B cell (primary cell): ENCODE measurements at regions not wholly inside any gene's neighbourhood (a gene's known extent, or its start where the extent isn't known, plus 50 kb on each side); places are given as distances from the start of the nearest gene placed in this dataset.

Source experiments
- ATAC-seq: fragments of 200-7000 bp; cut with Tn5 transposase; one replicate; pipeline ENCODE4 v1.10.0; 2021; ENCODE audit warnings: low read depth, mild to moderate bottlenecking, moderate number of reproducible peaks, moderate library complexity
- CTCF ChIA-PET: fragments of 350-600 bp; sonication (Branson Sonifier 250); formaldehyde crosslinking; loops from one replicate; lab custom pipeline; 2021; ENCODE audit warnings: antibody characterized with exemption, inconsistent platforms; lab: Charles Lee
- POLR2A ChIA-PET: fragments of 350-600 bp; sonication (Branson Sonifier 250); formaldehyde crosslinking; loops from one replicate; lab custom pipeline; 2021; ENCODE audit warnings: antibody characterized with exemption; lab: Charles Lee
- DNase-seq: peaks from one replicate; pipeline ENCODE4 v3.0.0; 2013
- H2AFZ ChIP-seq: 2 replicates; pipeline ENCODE4 v1.6.1; 2012; ENCODE audit warnings: mild to moderate bottlenecking, low read depth, low read length; ENCODE audit not compliant: insufficient read depth, poor library complexity, severe bottlenecking
- H3K27ac ChIP-seq, 2 donors: 1 replicate in 1 of 2; 2 replicates in 1 of 2; pipeline ENCODE4 v1.5.1; 2012 to 2013; ENCODE audit warnings: low read length in 2 of 2, mild to moderate bottlenecking in 2 of 2, moderate library complexity in 1 of 2
- H3K27me3 ChIP-seq, 4 experiments: fragments of 200-600 bp in 1 of 4; sonication (generic) in 1 of 4; replicated peaks in 1 of 4; 1 replicate in 2 of 4; 2 replicates in 2 of 4; pipeline versions ENCODE4 v1.6.1 to v1.7.0; 2013 to 2016; ENCODE audit warnings: low read length in 3 of 4, mild to moderate bottlenecking in 2 of 4, mixed read lengths in 1 of 4, moderate library complexity in 1 of 4; ENCODE audit not compliant: insufficient read depth in 4 of 4, control insufficient read depth in 3 of 4; ENCODE audit errors: control extremely low read depth in 1 of 4
- H3K36me3 ChIP-seq, 2 experiments: replicated peaks in 1 of 2; 1 replicate in 1 of 2; 2 replicates in 1 of 2; pipeline versions ENCODE4 v1.6.1 to v1.7.1; 2013; ENCODE audit warnings: low read length in 1 of 2; ENCODE audit not compliant: insufficient read depth in 2 of 2, control insufficient read depth in 1 of 2; ENCODE audit errors: control extremely low read depth in 1 of 2, extremely low read depth in 1 of 2
- H3K4me1 ChIP-seq, 2 donors: fragments of 200-600 bp in 1 of 2; sonication (generic) in 1 of 2; 1 replicate in 1 of 2; 2 replicates in 1 of 2; pipeline versions ENCODE4 v1.5.1 to v1.6.1; 2013 to 2017; ENCODE audit warnings: low read length in 2 of 2; ENCODE audit not compliant: control insufficient read depth in 2 of 2, insufficient read depth in 2 of 2
- H3K4me2 ChIP-seq: replicated peaks from 2 replicates; pipeline ENCODE3; 2012; ENCODE audit warnings: mild to moderate bottlenecking, low read depth, low read length; ENCODE audit not compliant: poor library complexity, severe bottlenecking
- H3K4me3 ChIP-seq, 5 experiments: fragments of 200-600 bp in 1 of 5; sonication (generic) in 1 of 5; 1 replicate in 3 of 5; 2 replicates in 2 of 5; pipeline versions ENCODE4 v1.5.1 to v1.7.0; 2011 to 2016; ENCODE audit warnings: low read length in 4 of 5, mild to moderate bottlenecking in 4 of 5, low read depth in 2 of 5, control low read depth in 1 of 5, moderate library complexity in 1 of 5; ENCODE audit not compliant: insufficient read depth in 1 of 5; ENCODE audit errors: control extremely low read depth in 1 of 5, extremely low read depth in 1 of 5
- H3K79me2 ChIP-seq: fragments of 200-600 bp; sonication (generic); one replicate; pipeline ENCODE4 v1.6.0; 2016; ENCODE audit warnings: low read length; ENCODE audit not compliant: control insufficient read depth, insufficient read depth
- H3K9ac ChIP-seq: fragments of 200-600 bp; sonication (generic); 2 replicates; pipeline ENCODE4 v1.6.1; 2017; ENCODE audit warnings: mild to moderate bottlenecking, low read length, moderate library complexity
- H3K9me3 ChIP-seq, 3 donors: one replicate each; pipeline versions ENCODE4 v1.6.1 to v1.7.1; 2013; ENCODE audit warnings: low read length in 2 of 3; ENCODE audit not compliant: control insufficient read depth in 2 of 3, insufficient read depth in 1 of 3; ENCODE audit errors: control extremely low read depth in 1 of 3
- H4K20me1 ChIP-seq: 2 replicates; pipeline ENCODE4 v1.6.0; 2012; ENCODE audit warnings: mild to moderate bottlenecking, low read length; ENCODE audit not compliant: insufficient read depth, control insufficient read depth, poor library complexity, severe bottlenecking
- H3K27ac Mint-ChIP-seq: one replicate; pipeline ENCODE4 v1.8.0; 2021; ENCODE audit warnings: mixed read lengths
- H3K27me3 Mint-ChIP-seq: one replicate; pipeline ENCODE4 v1.8.0; 2021; ENCODE audit warnings: mixed read lengths
- H3K4me1 Mint-ChIP-seq: one replicate; pipeline ENCODE4 v1.8.0; 2021; ENCODE audit warnings: mixed read lengths
- H3K4me3 Mint-ChIP-seq: one replicate; pipeline ENCODE4 v1.8.0; 2021; ENCODE audit warnings: mixed read lengths
- H3K9me3 Mint-ChIP-seq: one replicate; pipeline ENCODE4 v1.8.0; 2022; ENCODE audit warnings: mixed read lengths; ENCODE audit not compliant: insufficient read depth
- EZH2 ChIP-seq: IDR thresholded peaks from 2 replicates; pipeline ENCODE4 v1.6.1; 2012; ENCODE audit warnings: borderline replicate concordance, low read depth, mild to moderate bottlenecking, moderate library complexity, low read length; ENCODE audit not compliant: insufficient read depth, poor library complexity, severe bottlenecking
- WGBS: methylation state at CpG from one replicate; pipeline ENCODE4 v1.1.5; 2013; ENCODE audit warnings: missing lambda C conversion rate; ENCODE audit not compliant: insufficient coverage; 5-methylcytosine and 5-hydroxymethylcytosine counted together
- intact Hi-C: fragments of 100-400 bp; cut with micrococcal nuclease; formaldehyde crosslinking; loops from one replicate; pipeline ENCODE4 v1.10.0; 2022
- TF ChIP-seq, protein P1 (sequence below): fragments of 200-600 bp; IDR thresholded peaks from one replicate; pipeline ENCODE4 v1.8.0; 2022; ENCODE audit warnings: antibody characterized with exemption, mild to moderate bottlenecking

DNA sequence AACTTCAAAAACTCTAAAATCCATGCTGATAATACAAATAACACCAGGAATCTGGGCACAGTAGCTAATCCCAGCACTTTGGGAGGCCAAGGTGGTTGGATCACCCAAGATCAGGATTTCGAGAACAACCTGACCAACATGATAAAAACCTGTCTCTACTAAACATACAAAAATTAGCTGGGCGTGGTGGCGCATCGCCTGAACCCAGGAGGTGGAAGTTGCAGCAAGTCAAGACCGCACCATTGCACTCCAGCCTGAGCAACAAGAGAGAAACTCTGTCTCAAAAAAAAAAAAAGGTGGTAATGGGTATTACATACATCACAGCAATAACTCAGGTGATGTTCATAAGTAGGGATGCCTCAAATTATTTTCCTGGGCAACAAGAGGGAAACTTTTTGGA, 315.0 kb upstream of the MEOX2 start:
- no peak for TF ChIP-seq EZH2
- TF ChIP-seq, protein P1, sequence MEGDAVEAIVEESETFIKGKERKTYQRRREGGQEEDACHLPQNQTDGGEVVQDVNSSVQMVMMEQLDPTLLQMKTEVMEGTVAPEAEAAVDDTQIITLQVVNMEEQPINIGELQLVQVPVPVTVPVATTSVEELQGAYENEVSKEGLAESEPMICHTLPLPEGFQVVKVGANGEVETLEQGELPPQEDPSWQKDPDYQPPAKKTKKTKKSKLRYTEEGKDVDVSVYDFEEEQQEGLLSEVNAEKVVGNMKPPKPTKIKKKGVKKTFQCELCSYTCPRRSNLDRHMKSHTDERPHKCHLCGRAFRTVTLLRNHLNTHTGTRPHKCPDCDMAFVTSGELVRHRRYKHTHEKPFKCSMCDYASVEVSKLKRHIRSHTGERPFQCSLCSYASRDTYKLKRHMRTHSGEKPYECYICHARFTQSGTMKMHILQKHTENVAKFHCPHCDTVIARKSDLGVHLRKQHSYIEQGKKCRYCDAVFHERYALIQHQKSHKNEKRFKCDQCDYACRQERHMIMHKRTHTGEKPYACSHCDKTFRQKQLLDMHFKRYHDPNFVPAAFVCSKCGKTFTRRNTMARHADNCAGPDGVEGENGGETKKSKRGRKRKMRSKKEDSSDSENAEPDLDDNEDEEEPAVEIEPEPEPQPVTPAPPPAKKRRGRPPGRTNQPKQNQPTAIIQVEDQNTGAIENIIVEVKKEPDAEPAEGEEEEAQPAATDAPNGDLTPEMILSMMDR: no peak
- intact Hi-C loops: no loop called here
- CTCF ChIA-PET: no interaction called here
- Histone ChIP-seq H4K20me1 (no peaks in the 10 kb centered on the region), H3K27me3 (no peaks in the 10 kb centered on the region), H3K9me3 (no peaks in the 10 kb centered on the region), H3K27ac (no peak overlapping the region), H3K9ac (no peak overlapping the region), H3K4me2 (no peak overlapping the region), H2AFZ (no peak overlapping the region), H3K4me1 (no peaks in the 10 kb centered on the region), H3K36me3 (no peaks in the 10 kb centered on the region), H3K79me2 (no peaks in the 10 kb centered on the region), H3K4me3 (no peak overlapping the region)
- Mint-ChIP-seq H3K4me1 (no peaks in the 10 kb centered on the region), H3K27ac (no peak overlapping the region), H3K27me3 (no peaks in the 10 kb centered on the region), H3K4me3 (no peak overlapping the region), H3K9me3 (no peaks in the 10 kb centered on the region)
- POLR2A ChIA-PET: no interaction called here
- no CpG with 5 or more reads among the region's 5 CpGs for WGBS
- DNase-seq: no peak
- no peak for ATAC-seq

DNA sequence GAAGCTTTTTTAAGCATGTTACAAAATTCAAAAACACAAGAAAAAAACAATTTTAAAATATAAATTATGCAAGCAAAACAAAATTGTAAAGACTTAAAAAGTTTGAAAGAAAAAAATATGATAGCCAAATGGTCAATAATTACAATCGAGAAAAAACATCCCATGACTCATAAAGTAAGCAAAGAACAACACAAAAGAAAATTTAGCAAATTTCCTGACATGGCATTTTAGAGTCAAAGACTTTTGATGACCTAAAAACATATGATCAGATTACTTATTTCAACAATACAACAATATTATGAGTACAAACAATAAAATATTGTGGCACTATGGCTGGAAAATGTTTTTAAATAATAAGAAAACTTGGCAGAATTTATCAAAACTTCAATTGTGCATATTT, 312.1 kb upstream of the MEOX2 start:
- Histone ChIP-seq H3K9me3 (peaks cover 0 to 3% (median 0%) of the 10 kb centered on the region in 3 donors), H3K9ac (no peak overlapping the region), H3K4me3 (no peak overlapping the region), H2AFZ (no peak overlapping the region), H3K36me3 (no peaks in the 10 kb centered on the region), H3K79me2 (no peaks in the 10 kb centered on the region), H3K27ac (no peak overlapping the region), H3K27me3 (no peaks in the 10 kb centered on the region), H3K4me1 (no peaks in the 10 kb centered on the region), H3K4me2 (no peak overlapping the region), H4K20me1 (no peaks in the 10 kb centered on the region)
- Mint-ChIP-seq H3K9me3 (no peaks in the 10 kb centered on the region), H3K4me1 (no peaks in the 10 kb centered on the region), H3K4me3 (no peak overlapping the region), H3K27me3 (no peaks in the 10 kb centered on the region), H3K27ac (no peak overlapping the region)
- ChIA-PET POLR2A (no interaction called here), CTCF (no interaction called here)
- TF ChIP-seq, protein P1: no peak
- TF ChIP-seq EZH2: no peak
- DNase-seq (no peak), ATAC-seq (no peak)
- WGBS: no CpG with 5 or more reads among the region's 1 CpG
- intact Hi-C loops: loop anchor here (10.0 kb wide), 1 partner anchor 56 kb away; no protein-coding TSS in a partner anchor
